Mesenchymal stem cell (in vitro differentiated cells and primary cell): ENCODE measurements at regions not wholly inside any gene's neighbourhood (a gene's known extent, or its start where the extent isn't known, plus 50 kb on each side); places are given as distances from the start of the nearest gene placed in this dataset.

Experiments
- DNase-seq: peaks from one replicate; pipeline ENCODE4 v3.0.0-alpha.2; 2013
- H2AFZ ChIP-seq: one replicate; pipeline ENCODE4 v1.6.1; 2013; ENCODE audit warnings: low read depth, mild to moderate bottlenecking, control low read depth, inconsistent platforms, low read length, moderate library complexity
- H2AK5ac ChIP-seq: 2 replicates; pipeline ENCODE4 v1.6.1; 2013; ENCODE audit warnings: low read length, moderate library complexity, mild to moderate bottlenecking, inconsistent platforms; ENCODE audit not compliant: severe bottlenecking
- H2BK120ac ChIP-seq: one replicate; pipeline ENCODE4 v1.6.1; 2013; ENCODE audit warnings: low read depth, mild to moderate bottlenecking, inconsistent platforms, low read length, moderate library complexity
- H2BK12ac ChIP-seq, 2 experiments: one replicate each; pipeline ENCODE4 v1.6.1; 2013; ENCODE audit warnings: inconsistent platforms in 2 of 2, low read length in 2 of 2, mild to moderate bottlenecking in 2 of 2, moderate library complexity in 2 of 2, control low read depth in 1 of 2
- H2BK15ac ChIP-seq: one replicate; pipeline ENCODE4 v1.6.1; 2013; ENCODE audit warnings: mild to moderate bottlenecking, low read depth, inconsistent platforms; ENCODE audit not compliant: poor library complexity, severe bottlenecking
- H2BK5ac ChIP-seq: 2 replicates; pipeline ENCODE4 v1.6.1; 2013; ENCODE audit warnings: low read depth, mild to moderate bottlenecking, low read length, control low read depth, inconsistent platforms; ENCODE audit not compliant: poor library complexity, severe bottlenecking
- H3K14ac ChIP-seq, 2 experiments: one replicate each; pipeline ENCODE4 v1.6.1; 2013; ENCODE audit warnings: inconsistent platforms in 2 of 2, low read length in 2 of 2, control low read depth in 1 of 2, mild to moderate bottlenecking in 1 of 2, moderate library complexity in 1 of 2
- H3K18ac ChIP-seq, 2 experiments: one replicate each; pipeline ENCODE4 v1.6.1; 2013; ENCODE audit warnings: inconsistent platforms in 2 of 2, low read length in 2 of 2, control low read depth in 1 of 2, low read depth in 1 of 2, mild to moderate bottlenecking in 1 of 2
- H3K23ac ChIP-seq, 2 experiments: one replicate each; pipeline ENCODE4 v1.6.1; 2013; ENCODE audit warnings: inconsistent platforms in 2 of 2, low read length in 2 of 2, mild to moderate bottlenecking in 2 of 2, moderate library complexity in 2 of 2, control low read depth in 1 of 2
- H3K27ac ChIP-seq: 2 replicates; pipeline ENCODE4 v1.5.1; 2013; ENCODE audit warnings: mild to moderate bottlenecking, moderate library complexity, low read length, control low read depth, inconsistent platforms; ENCODE audit not compliant: poor library complexity, severe bottlenecking
- H3K27me3 ChIP-seq, 2 experiments: 2 replicates each; pipeline versions ENCODE4 v1.6.1 to v1.7.0; 2013; ENCODE audit warnings: low read length in 2 of 2, mild to moderate bottlenecking in 2 of 2, moderate library complexity in 2 of 2, control low read depth in 1 of 2, inconsistent platforms in 1 of 2; ENCODE audit not compliant: control insufficient read depth in 1 of 2, insufficient read depth in 1 of 2
- H3K36me3 ChIP-seq, 2 experiments: 2 replicates each; pipeline versions ENCODE4 v1.6.1 to v1.7.0; 2013; ENCODE audit warnings: low read length in 2 of 2, control low read depth in 1 of 2, inconsistent platforms in 1 of 2, low read depth in 1 of 2, mild to moderate bottlenecking in 1 of 2; ENCODE audit not compliant: insufficient read depth in 2 of 2, control insufficient read depth in 1 of 2
- H3K4ac ChIP-seq, 2 experiments: one replicate each; pipeline ENCODE4 v1.6.1; 2013; ENCODE audit warnings: inconsistent platforms in 2 of 2, low read length in 2 of 2, mild to moderate bottlenecking in 2 of 2, moderate library complexity in 2 of 2, control low read depth in 1 of 2, low read depth in 1 of 2
- H3K4me1 ChIP-seq: 2 replicates; pipeline ENCODE4 v1.6.1; 2013; ENCODE audit warnings: low read depth, low read length, control low read depth; ENCODE audit not compliant: control insufficient read depth, insufficient read depth
- H3K4me2 ChIP-seq: 2 replicates; pipeline ENCODE4 v1.6.1; 2013; ENCODE audit warnings: low read length, mild to moderate bottlenecking, inconsistent platforms; ENCODE audit not compliant: poor library complexity, severe bottlenecking
- H3K4me3 ChIP-seq, 2 experiments: 2 replicates each; pipeline versions ENCODE4 v1.5.1 to v1.7.0; 2013; ENCODE audit warnings: low read length in 2 of 2, mild to moderate bottlenecking in 2 of 2, control low read depth in 1 of 2, low read depth in 1 of 2; ENCODE audit not compliant: insufficient read depth in 1 of 2
- H3K79me1 ChIP-seq: replicated peaks from 2 replicates; pipeline ENCODE4 v1.6.1; 2013; ENCODE audit warnings: mild to moderate bottlenecking, control low read depth, low read length, inconsistent platforms; ENCODE audit not compliant: poor library complexity, severe bottlenecking
- H3K9ac ChIP-seq: 2 replicates; pipeline ENCODE4 v1.7.0; 2013; ENCODE audit warnings: mild to moderate bottlenecking, low read length, moderate library complexity
- H3K9me3 ChIP-seq: 2 replicates; pipeline ENCODE4 v1.7.0; 2013; ENCODE audit warnings: mild to moderate bottlenecking, low read length; ENCODE audit not compliant: control insufficient read depth
- H4K8ac ChIP-seq: one replicate; pipeline ENCODE4 v1.6.1; 2013; ENCODE audit warnings: inconsistent platforms, mild to moderate bottlenecking, low read length, moderate library complexity
- H4K91ac ChIP-seq: one replicate; pipeline ENCODE4 v1.6.1; 2013; ENCODE audit warnings: mild to moderate bottlenecking, low read length, inconsistent platforms
- WGBS: methylation state at CpG from one replicate; pipeline ENCODE4 v1.1.7; 2013; ENCODE audit warnings: mixed read lengths; 5-methylcytosine and 5-hydroxymethylcytosine counted together

GRCh38 chr17:57174591-57174990 lies 81.7 kb upstream of the MSI2 start:
- H4K8ac ChIP-seq: no peak overlapping the region
- H4K91ac ChIP-seq: no peak overlapping the region
- H2AK5ac ChIP-seq: no peak overlapping the region
- no peak overlapping the region for H3K4me3 ChIP-seq
- no peaks in the 10 kb centered on the region for H3K36me3 ChIP-seq
- H3K23ac ChIP-seq: no peak overlapping the region
- no peak overlapping the region for H3K14ac ChIP-seq
- DNase-seq: no peak
- no peak overlapping the region for H2BK15ac ChIP-seq
- no peaks in the 10 kb centered on the region for H3K9me3 ChIP-seq
- no peak overlapping the region for H2BK12ac ChIP-seq
- H3K4me1 ChIP-seq: no peaks in the 10 kb centered on the region
- no peak overlapping the region for H2AFZ ChIP-seq
- H3K27me3 ChIP-seq: peaks cover 8 to 25% of the 10 kb centered on the region in 2 experiments
- H3K27ac ChIP-seq: no peak overlapping the region
- no peaks in the 10 kb centered on the region for H3K79me1 ChIP-seq
- WGBS: 89% methylated on average over 3 of the region's 3 CpGs
- no peak overlapping the region for H3K4ac ChIP-seq
- no peak overlapping the region for H3K18ac ChIP-seq
- H2BK120ac ChIP-seq: no peak overlapping the region
- no peak overlapping the region for H3K4me2 ChIP-seq
- H2BK5ac ChIP-seq: no peak overlapping the region
- H3K9ac ChIP-seq: no peak overlapping the region

- H2AFZ ChIP-seq: no peak overlapping the region
- H3K18ac ChIP-seq: no peak overlapping the region
- no peaks in the 10 kb centered on the region for H3K9me3 ChIP-seq
- no peak overlapping the region for H3K4me2 ChIP-seq
- no peak overlapping the region for H3K4ac ChIP-seq
- no peak overlapping the region for H3K4me3 ChIP-seq
- no peak overlapping the region for H2BK12ac ChIP-seq
- H3K9ac ChIP-seq: no peak overlapping the region
- no peaks in the 10 kb centered on the region for H3K4me1 ChIP-seq
- no peak overlapping the region for H2AK5ac ChIP-seq
- peaks cover 3 to 17% of the 10 kb centered on the region in 2 experiments for H3K27me3 ChIP-seq
- no peak overlapping the region for H2BK120ac ChIP-seq
- H2BK15ac ChIP-seq: no peak overlapping the region
- no peak overlapping the region for H3K27ac ChIP-seq
- H4K8ac ChIP-seq: no peak overlapping the region
- H3K36me3 ChIP-seq: no peaks in the 10 kb centered on the region
- H4K91ac ChIP-seq: no peak overlapping the region
- no peak overlapping the region for H2BK5ac ChIP-seq
- H3K23ac ChIP-seq: no peak overlapping the region
- WGBS: no CpG with 5 or more reads among the region's 4 CpGs
- no peaks in the 10 kb centered on the region for H3K79me1 ChIP-seq
- DNase-seq: no peak
- H3K14ac ChIP-seq: no peak overlapping the region
These were observed 77.5 kb upstream of the MSI2 start for GRCh38 chr17:57178839-57179238.

- no peak overlapping the region for H2AFZ ChIP-seq
- no peak overlapping the region for H4K8ac ChIP-seq
- H3K27ac ChIP-seq: no peak overlapping the region
- no peak overlapping the region for H3K9ac ChIP-seq
- no peak overlapping the region for H3K23ac ChIP-seq
- no peaks in the 10 kb centered on the region for H3K79me1 ChIP-seq
- H2AK5ac ChIP-seq: no peak overlapping the region
- H3K9me3 ChIP-seq: no peaks in the 10 kb centered on the region
- no peak overlapping the region for H3K18ac ChIP-seq
- H2BK15ac ChIP-seq: no peak overlapping the region
- no peak overlapping the region for H4K91ac ChIP-seq
- peak overlapping the region; percentile 25 for H2BK5ac ChIP-seq
- no peaks in the 10 kb centered on the region for H3K36me3 ChIP-seq
- no peak for DNase-seq
- H3K14ac ChIP-seq: no peak overlapping the region
- no peak overlapping the region for H3K4ac ChIP-seq
- H2BK12ac ChIP-seq: no peak overlapping the region
- H3K27me3 ChIP-seq: peaks cover 6 to 10% of the 10 kb centered on the region in 2 experiments
- no peak overlapping the region for H2BK120ac ChIP-seq
- H3K4me2 ChIP-seq: no peak overlapping the region
- no peak overlapping the region for H3K4me3 ChIP-seq
- H3K4me1 ChIP-seq: no peaks in the 10 kb centered on the region
These were observed 73.7 kb upstream of the MSI2 start for GRCh38 chr17:57182621-57183020.

- Histone ChIP-seq H3K9me3 (no peaks in the 10 kb centered on the region), H3K4me2 (no peak overlapping the region), H3K4me1 (no peaks in the 10 kb centered on the region), H3K23ac (no peak overlapping the region), H2BK15ac (no peak overlapping the region), H3K27ac (no peak overlapping the region), H2BK120ac (no peak overlapping the region), H4K8ac (no peak overlapping the region), H4K91ac (no peak overlapping the region), H3K14ac (peak overlapping the region in 1 of 2 experiments; percentile 79), H2AK5ac (no peak overlapping the region), H2BK12ac (no peak overlapping the region), H3K9ac (no peak overlapping the region), H3K27me3 (peaks cover 11 to 15% of the 10 kb centered on the region in 2 experiments), H2AFZ (no peak overlapping the region), H3K36me3 (no peaks in the 10 kb centered on the region), H3K79me1 (no peaks in the 10 kb centered on the region), H2BK5ac (no peak overlapping the region), H3K4me3 (no peak overlapping the region), H3K4ac (no peak overlapping the region), H3K18ac (no peak overlapping the region)
- no peak for DNase-seq
- 70% methylated on average over 4 of the region's 4 CpGs for WGBS
These were observed 69.9 kb upstream of the MSI2 start for GRCh38 chr17:57186226-57187019.
